Stomach (tissue), 8 donors: ENCODE measurements at regions not wholly inside any gene's neighbourhood (a gene's known extent, or its start where the extent isn't known, plus 50 kb on each side); places are given as distances from the start of the nearest gene placed in this dataset.

ENCODE experiments used
- DNase-seq, 2 donors: peaks; one replicate each; pipeline versions ENCODE4 v3.0.0 to v3.0.0-alpha.2; 2013 to 2019
- H3K27ac ChIP-seq, 5 donors: fragments of 200-600 bp in 4 of 5; sonication (generic) in 4 of 5; one replicate each; pipeline ENCODE4 v1.5.1; 2013 to 2019; ENCODE audit warnings: mild to moderate bottlenecking in 1 of 5, moderate library complexity in 1 of 5
- H3K27me3 ChIP-seq, 3 donors: fragments of 200-600 bp; sonication (generic); one replicate each; pipeline ENCODE4 v1.5.1; 2017 to 2019; ENCODE audit warnings: mixed run types in 1 of 3
- H3K36me3 ChIP-seq, 4 donors: fragments of 200-600 bp; sonication (generic); 1 replicate in 3 of 4; 2 replicates in 1 of 4; pipeline ENCODE4 v1.5.1; 2016 to 2019
- H3K4me1 ChIP-seq, 4 donors: fragments of 200-600 bp; sonication (generic); one replicate each; pipeline ENCODE4 v1.5.1; 2016 to 2019
- H3K4me3 ChIP-seq, 4 donors: fragments of 200-600 bp; sonication (generic) in 3 of 4; one replicate each; pipeline ENCODE4 v1.5.1; 2016 to 2019; ENCODE audit warnings: mild to moderate bottlenecking in 1 of 4
- H3K9me3 ChIP-seq, 4 donors: fragments of 200-600 bp; sonication (generic); one replicate each; pipeline ENCODE4 v1.5.1; 2016 to 2019
- EP300 ChIP-seq: sonication (generic); formaldehyde crosslinking; IDR thresholded peaks from one replicate; pipeline ENCODE4 v1.6.1; 2017; ENCODE audit warnings: antibody characterized with exemption
- POLR2A ChIP-seq, 4 donors: fragments of 450-650 bp; IDR thresholded peaks; one replicate each; pipeline ENCODE4 v1.6.1; 2016; ENCODE audit warnings: antibody characterized with exemption in 4 of 4, control low read depth in 2 of 4, mild to moderate bottlenecking in 1 of 4, moderate library complexity in 1 of 4
- POLR2AphosphoS5 ChIP-seq, 3 donors: sonication (generic); formaldehyde crosslinking; IDR thresholded peaks; one replicate each; pipeline ENCODE4 v1.6.1; 2016; ENCODE audit warnings: antibody characterized with exemption in 3 of 3
- WGBS, 5 donors: extraction: QIAGEN DNeasy Blood & Tissue Kit in 3 of 5; methylation state at CpG; one replicate each; pipeline versions ENCODE4 v1.1.5 to v1.1.7; 2013 to 2018; 5-methylcytosine and 5-hydroxymethylcytosine counted together
- intact Hi-C: fragments of 100-400 bp; cut with DNase I; formaldehyde crosslinking; loops from one replicate; pipeline ENCODE4 v1.15.1; 2023; ENCODE audit warnings: low total_unique reads
- TF ChIP-seq, protein P1 (sequence below), 7 experiments: fragments of 450-650 bp in 4 of 7; fragments of 200-600 bp in 3 of 7; sonication (generic) in 3 of 7; IDR thresholded peaks; one replicate each; pipeline ENCODE4 v1.5.1; 2016 to 2019; ENCODE audit warnings: antibody characterized with exemption in 7 of 7, control low read depth in 2 of 7, mild to moderate bottlenecking in 1 of 7
- donor health status: healthy with polysubstance abuse.
- donor health status: Bipolar disorder and iron deficiency.
- donor health status: healthy.

DNA sequence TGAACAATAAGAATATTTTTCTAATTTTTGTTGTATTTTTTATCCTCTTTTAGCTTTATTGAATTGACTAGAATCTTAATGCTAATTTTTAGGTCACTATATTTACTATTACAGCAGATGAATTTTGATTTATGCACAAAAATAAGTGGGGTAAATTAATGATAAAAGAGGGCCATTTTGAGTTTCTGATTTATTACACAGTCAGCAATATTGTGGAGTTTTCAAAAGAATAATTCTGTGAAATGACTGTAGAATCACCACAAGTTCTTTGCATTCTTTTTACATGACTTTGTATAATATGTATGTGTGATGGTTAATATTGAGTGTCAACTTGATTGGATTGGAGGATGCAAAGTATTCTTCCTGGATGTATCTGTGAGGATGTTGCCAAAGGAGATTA lies 812.4 kb upstream of the DPPA4 start:
- TF ChIP-seq, protein P1, sequence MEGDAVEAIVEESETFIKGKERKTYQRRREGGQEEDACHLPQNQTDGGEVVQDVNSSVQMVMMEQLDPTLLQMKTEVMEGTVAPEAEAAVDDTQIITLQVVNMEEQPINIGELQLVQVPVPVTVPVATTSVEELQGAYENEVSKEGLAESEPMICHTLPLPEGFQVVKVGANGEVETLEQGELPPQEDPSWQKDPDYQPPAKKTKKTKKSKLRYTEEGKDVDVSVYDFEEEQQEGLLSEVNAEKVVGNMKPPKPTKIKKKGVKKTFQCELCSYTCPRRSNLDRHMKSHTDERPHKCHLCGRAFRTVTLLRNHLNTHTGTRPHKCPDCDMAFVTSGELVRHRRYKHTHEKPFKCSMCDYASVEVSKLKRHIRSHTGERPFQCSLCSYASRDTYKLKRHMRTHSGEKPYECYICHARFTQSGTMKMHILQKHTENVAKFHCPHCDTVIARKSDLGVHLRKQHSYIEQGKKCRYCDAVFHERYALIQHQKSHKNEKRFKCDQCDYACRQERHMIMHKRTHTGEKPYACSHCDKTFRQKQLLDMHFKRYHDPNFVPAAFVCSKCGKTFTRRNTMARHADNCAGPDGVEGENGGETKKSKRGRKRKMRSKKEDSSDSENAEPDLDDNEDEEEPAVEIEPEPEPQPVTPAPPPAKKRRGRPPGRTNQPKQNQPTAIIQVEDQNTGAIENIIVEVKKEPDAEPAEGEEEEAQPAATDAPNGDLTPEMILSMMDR (IDR thresholded peaks at IDR 0.05), result no peak
- TF ChIP-seq EP300 (no peak), POLR2A (IDR thresholded peaks at IDR 0.05) (no peak), POLR2AphosphoS5 (IDR thresholded peaks at IDR 0.05) (no peak)
- Histone ChIP-seq H3K4me3 (no peak overlapping the region), H3K4me1 (no peaks in the 10 kb centered on the region)

GRCh38 chr3:110157221-110157620 lies 819.9 kb upstream of the DPPA4 start:
- intact Hi-C loops, result no loop called here
- no peaks in the 10 kb centered on the region for H3K36me3 ChIP-seq
- no peaks in the 10 kb centered on the region for H3K27me3 ChIP-seq
- no peak overlapping the region for H3K27ac ChIP-seq
- no peak overlapping the region for H3K4me3 ChIP-seq
- 81 to 94% (median 84%) methylated on average over 4 of the region's 4 CpGs for WGBS, 5 donors
- no peaks in the 10 kb centered on the region for H3K9me3 ChIP-seq
- TF ChIP-seq POLR2AphosphoS5 (IDR thresholded peaks at IDR 0.05) (no peak), POLR2A (IDR thresholded peaks at IDR 0.05) (no peak), EP300 (no peak)
- TF ChIP-seq, protein P1 (IDR thresholded peaks at IDR 0.05), result no peak
- H3K4me1 ChIP-seq, result no peaks in the 10 kb centered on the region
- no peak for DNase-seq

More for the DNA sequence above, 812.4 kb upstream of the DPPA4 start:
- no peak for DNase-seq
- intact Hi-C loops, result no loop called here
- Histone ChIP-seq H3K27ac (no peak overlapping the region), H3K36me3 (no peaks in the 10 kb centered on the region), H3K27me3 (no peaks in the 10 kb centered on the region), H3K9me3 (no peaks in the 10 kb centered on the region)

DNA sequence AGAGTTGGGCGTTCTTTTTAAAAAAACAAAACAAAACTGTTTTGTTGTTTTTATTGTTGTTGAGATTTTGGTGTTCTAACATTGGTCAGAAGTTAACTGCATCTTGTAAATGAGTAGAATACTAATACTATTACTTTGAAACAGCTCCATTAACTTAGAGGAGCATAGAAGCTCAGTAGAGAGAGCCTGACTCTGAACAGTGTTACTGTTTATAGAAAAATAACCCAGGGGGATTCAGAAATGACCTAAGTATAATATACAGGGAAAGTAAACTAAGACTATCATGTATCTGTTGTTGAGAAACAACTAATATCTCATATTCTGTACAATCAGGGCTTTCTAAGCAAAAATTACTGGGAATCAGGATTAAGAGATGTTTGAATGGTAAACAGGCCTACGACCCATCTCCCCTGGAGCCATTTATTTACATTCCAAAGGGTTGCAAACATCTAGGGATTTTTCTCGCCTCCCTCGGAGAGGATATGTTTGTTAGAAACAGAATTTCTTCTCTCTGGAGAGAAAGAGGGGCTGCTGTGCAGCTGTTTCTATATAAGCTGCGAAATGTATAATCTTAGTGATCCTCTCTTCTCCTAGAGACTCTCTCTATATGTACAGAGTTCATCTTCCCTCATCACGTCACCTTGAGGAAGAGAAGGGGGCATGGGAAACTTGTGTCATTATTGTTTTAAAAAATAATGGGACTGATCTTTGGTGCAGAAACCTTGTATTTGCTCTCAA lies 827.5 kb upstream of the DPPA4 start:
- Histone ChIP-seq H3K36me3 (no peaks in the 10 kb centered on the region), H3K4me1 (peaks cover 0 to 9% (median 4%) of the 10 kb centered on the region in 4 donors), H3K9me3 (no peaks in the 10 kb centered on the region), H3K4me3 (peak overlapping the region in 1 of 4 donors; percentile 5), H3K27ac (peak overlapping the region in 2 of 5 donors; percentile 34 to 51), H3K27me3 (no peaks in the 10 kb centered on the region)
- DNase-seq, result peak in 1 of 2 donors; percentile 38
- intact Hi-C loops, result no loop called here
- 47 to 54% (median 50%) methylated on average over 6 of the region's 6 CpGs for WGBS, 5 donors
- TF ChIP-seq, protein P1 (IDR thresholded peaks at IDR 0.05), result no peak
- TF ChIP-seq POLR2AphosphoS5 (IDR thresholded peaks at IDR 0.05), result no peak
- no peak for TF ChIP-seq EP300
- TF ChIP-seq POLR2A (IDR thresholded peaks at IDR 0.05), result no peak

GRCh38 chr3:110165370-110165743 lies 828.0 kb upstream of the DPPA4 start:
- Histone ChIP-seq H3K9me3 (no peaks in the 10 kb centered on the region), H3K4me3 (peak overlapping the region in 3 of 4 donors; percentile 5 to 28 (median 10)), H3K36me3 (no peaks in the 10 kb centered on the region), H3K27me3 (no peaks in the 10 kb centered on the region), H3K27ac (peak overlapping the region in 4 of 5 donors; percentile 16 to 51 (median 35)), H3K4me1 (peaks cover 0 to 9% (median 4%) of the 10 kb centered on the region in 4 donors)
- peak in 1 of 2 donors; percentile 32 for DNase-seq
- intact Hi-C loops, result no loop called here
- TF ChIP-seq, protein P1 (IDR thresholded peaks at IDR 0.05), result no peak
- TF ChIP-seq POLR2AphosphoS5 (IDR thresholded peaks at IDR 0.05) (no peak), POLR2A (IDR thresholded peaks at IDR 0.05) (no peak), EP300 (no peak)
- WGBS, 5 donors, result 6 to 24% (median 12%) methylated on average over 3 of the region's 3 CpGs
